Sigmoid colon (tissue), 4 donors: ENCODE measurements at regions not wholly inside any gene's neighbourhood (a gene's known extent, or its start where the extent isn't known, plus 50 kb on each side); places are given as distances from the start of the nearest gene placed in this dataset.

Experiments
- CTCF ChIP-seq, 4 experiments: fragments of 450-650 bp in 3 of 4; fragments of 200-600 bp in 1 of 4; IDR thresholded peaks; one replicate each; pipeline ENCODE4 v1.5.1; 2016 to 2019; ENCODE audit warnings: antibody characterized with exemption in 4 of 4, mild to moderate bottlenecking in 3 of 4, moderate library complexity in 2 of 4
- EP300 ChIP-seq, 4 donors: sonication (generic); formaldehyde crosslinking; IDR thresholded peaks; one replicate each; pipeline ENCODE4 v1.6.1; 2017; ENCODE audit warnings: antibody characterized with exemption in 4 of 4
- POLR2A ChIP-seq, 2 donors: fragments of 450-650 bp; IDR thresholded peaks; one replicate each; pipeline ENCODE4 v1.6.1; 2016; ENCODE audit warnings: antibody characterized with exemption in 2 of 2, mild to moderate bottlenecking in 2 of 2, moderate library complexity in 2 of 2
- POLR2AphosphoS5 ChIP-seq, 4 donors: sonication (generic); formaldehyde crosslinking; IDR thresholded peaks; one replicate each; pipeline ENCODE4 v1.6.1; 2017; ENCODE audit warnings: antibody characterized with exemption in 4 of 4

- TF ChIP-seq CTCF (IDR thresholded peaks at IDR 0.05) (no peak), POLR2A (IDR thresholded peaks at IDR 0.05) (no peak), EP300 (IDR thresholded peaks at IDR 0.05) (no peak), POLR2AphosphoS5 (IDR thresholded peaks at IDR 0.05) (no peak)
Measured at GRCh38 chr19:21626924-21627697, 121.7 kb downstream of the ZNF429 start.
